ENCODE measurements at regions not wholly inside any gene's neighbourhood (a gene's known extent, or its start where the extent isn't known, plus 50 kb on each side); places are given as distances from the start of the nearest gene placed in this dataset.

GRCh38 chr17:33416131-33416530 is 123.0 kb upstream of the ASIC2 start:
- no peaks in the 10 kb centered on the region for H3K27me3 ChIP-seq (ENCODE audit: insufficient read depth, low read length)
- no peaks in the 10 kb centered on the region for H3K36me3 ChIP-seq (ENCODE audit: insufficient read depth, low read length)
- DNase-seq (ENCODE audit: insufficient read length, low spot score, missing footprints): no peak
- H2AFZ ChIP-seq (ENCODE audit: low read length): no peak overlapping the region
- H3K27ac ChIP-seq (ENCODE audit: low read depth, low read length): no peak overlapping the region
- H3K4me3 ChIP-seq (ENCODE audit: insufficient read depth, low read length): no peak overlapping the region
- H3K79me2 ChIP-seq (ENCODE audit: insufficient read depth, low read length): no peaks in the 10 kb centered on the region
- TF ChIP-seq CTCF (IDR thresholded peaks at IDR 0.05; ENCODE audit: extremely low read depth, low read depth, low read length): no peak
- peaks cover 2% of the 10 kb centered on the region for H3K9me3 ChIP-seq (ENCODE audit: low read depth, low read length)
- H4K20me1 ChIP-seq (ENCODE audit: insufficient read depth, low read length): no peaks in the 10 kb centered on the region
- no peak overlapping the region for H3K4me2 ChIP-seq (ENCODE audit: insufficient read depth, low read length)
- H3K4me1 ChIP-seq (ENCODE audit: insufficient read depth, low read length): no peaks in the 10 kb centered on the region

GRCh38 chr17:33421933-33422332 is 128.8 kb upstream of the ASIC2 start:
- H3K4me3 ChIP-seq (ENCODE audit: insufficient read depth, low read length): no peak overlapping the region
- H3K27ac ChIP-seq (ENCODE audit: low read depth, low read length): no peak overlapping the region
- no peaks in the 10 kb centered on the region for H3K9me3 ChIP-seq (ENCODE audit: low read depth, low read length)
- TF ChIP-seq CTCF (IDR thresholded peaks at IDR 0.05; ENCODE audit: extremely low read depth, low read depth, low read length): no peak
- no peak for DNase-seq (ENCODE audit: insufficient read length, low spot score, missing footprints)
- H3K4me1 ChIP-seq (ENCODE audit: insufficient read depth, low read length): no peaks in the 10 kb centered on the region
- no peak overlapping the region for H3K4me2 ChIP-seq (ENCODE audit: insufficient read depth, low read length)
- H3K79me2 ChIP-seq (ENCODE audit: insufficient read depth, low read length): no peaks in the 10 kb centered on the region
- H3K36me3 ChIP-seq (ENCODE audit: insufficient read depth, low read length): no peaks in the 10 kb centered on the region
- H2AFZ ChIP-seq (ENCODE audit: low read length): no peak overlapping the region
- no peaks in the 10 kb centered on the region for H3K27me3 ChIP-seq (ENCODE audit: insufficient read depth, low read length)
- no peaks in the 10 kb centered on the region for H4K20me1 ChIP-seq (ENCODE audit: insufficient read depth, low read length)

- DNase-seq (ENCODE audit: insufficient read length, low spot score, missing footprints): no peak
- H3K9me3 ChIP-seq (ENCODE audit: low read depth, low read length): no peaks in the 10 kb centered on the region
- H3K79me2 ChIP-seq (ENCODE audit: insufficient read depth, low read length): no peaks in the 10 kb centered on the region
- no peak overlapping the region for H3K4me2 ChIP-seq (ENCODE audit: insufficient read depth, low read length)
- H3K27me3 ChIP-seq (ENCODE audit: insufficient read depth, low read length): no peaks in the 10 kb centered on the region
- no peaks in the 10 kb centered on the region for H4K20me1 ChIP-seq (ENCODE audit: insufficient read depth, low read length)
- TF ChIP-seq CTCF (IDR thresholded peaks at IDR 0.05; ENCODE audit: extremely low read depth, low read depth, low read length): no peak
- H3K36me3 ChIP-seq (ENCODE audit: insufficient read depth, low read length): no peaks in the 10 kb centered on the region
- H3K27ac ChIP-seq (ENCODE audit: low read depth, low read length): no peak overlapping the region
- no peaks in the 10 kb centered on the region for H3K4me1 ChIP-seq (ENCODE audit: insufficient read depth, low read length)
- no peak overlapping the region for H2AFZ ChIP-seq (ENCODE audit: low read length)
- H3K4me3 ChIP-seq (ENCODE audit: insufficient read depth, low read length): no peak overlapping the region
These were observed 140.5 kb upstream of the ASIC2 start for GRCh38 chr17:33433581-33433980.

- Histone ChIP-seq H3K9me3 (ENCODE audit: low read depth, low read length) (no peaks in the 10 kb centered on the region), H3K27ac (ENCODE audit: low read depth, low read length) (no peak overlapping the region), H3K4me1 (ENCODE audit: insufficient read depth, low read length) (no peaks in the 10 kb centered on the region), H3K4me3 (ENCODE audit: insufficient read depth, low read length) (no peak overlapping the region), H2AFZ (ENCODE audit: low read length) (no peak overlapping the region), H3K4me2 (ENCODE audit: insufficient read depth, low read length) (no peak overlapping the region), H3K79me2 (ENCODE audit: insufficient read depth, low read length) (no peaks in the 10 kb centered on the region), H4K20me1 (ENCODE audit: insufficient read depth, low read length) (no peaks in the 10 kb centered on the region), H3K27me3 (ENCODE audit: insufficient read depth, low read length) (no peaks in the 10 kb centered on the region), H3K36me3 (ENCODE audit: insufficient read depth, low read length) (no peaks in the 10 kb centered on the region)
- no peak for DNase-seq (ENCODE audit: insufficient read length, low spot score, missing footprints)
- TF ChIP-seq CTCF (IDR thresholded peaks at IDR 0.05; ENCODE audit: extremely low read depth, low read depth, low read length): no peak
These were observed 141.7 kb upstream of the ASIC2 start for GRCh38 chr17:33434841-33435240.
